Middle frontal gyrus (tissue), 1 donor: ENCODE measurements at regions not wholly inside any gene's neighbourhood (a gene's known extent, or its start where the extent isn't known, plus 50 kb on each side); places are given as distances from the start of the nearest gene placed in this dataset.

Experiments
- DNase-seq: peaks from one replicate; pipeline ENCODE4 v3.0.0-alpha.2; 2015; ENCODE audit warnings: low spot score; ENCODE audit errors: extremely low spot score

DNA sequence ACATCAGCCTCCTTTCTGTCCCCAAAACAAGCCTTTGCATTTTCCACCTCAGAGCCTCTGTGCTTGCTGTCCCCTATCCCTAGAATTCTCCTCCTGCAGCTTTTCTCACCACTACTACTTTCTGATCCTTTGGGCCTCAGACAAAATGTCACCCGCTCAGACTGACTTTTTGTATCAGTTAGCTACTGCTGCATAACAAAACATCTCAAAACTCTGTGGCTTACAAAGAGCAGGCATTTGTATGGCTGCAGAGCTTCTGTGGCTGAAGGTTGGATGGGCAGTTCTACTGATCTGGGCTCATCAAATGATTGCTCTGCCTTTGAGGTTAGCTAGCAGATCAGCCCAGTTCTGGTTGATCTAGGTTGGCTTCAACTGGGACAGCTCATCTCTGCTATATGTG lies 248.7 kb downstream of the MN1 start:
- DNase-seq, result no peak

- no peak for DNase-seq
These were observed 247.3 kb downstream of the MN1 start for GRCh38 chr22:27554106-27554811.

GRCh38 chr22:27554841-27555456 lies 246.6 kb downstream of the MN1 start:
- DNase-seq, result no peak

DNA sequence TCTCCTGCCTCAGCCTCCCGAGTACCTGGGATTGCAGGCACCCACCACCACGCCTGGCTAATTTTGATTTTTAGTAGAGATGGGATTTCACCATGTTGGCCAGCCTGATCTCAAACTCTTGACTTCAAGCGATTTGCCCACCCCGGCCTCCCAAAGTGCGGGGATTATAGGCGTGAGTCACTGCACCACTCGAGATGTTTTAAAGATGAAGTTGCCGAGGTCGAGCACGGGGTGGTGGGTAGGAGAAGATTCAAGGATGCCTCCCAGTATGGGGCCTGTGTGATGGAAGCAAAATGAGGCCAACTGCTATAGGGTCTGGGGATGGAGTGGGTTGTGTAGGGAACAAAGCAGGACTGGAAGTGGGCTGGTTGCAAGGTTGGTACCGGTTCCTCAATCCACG lies 245.2 kb downstream of the MN1 start:
- no peak for DNase-seq

DNA sequence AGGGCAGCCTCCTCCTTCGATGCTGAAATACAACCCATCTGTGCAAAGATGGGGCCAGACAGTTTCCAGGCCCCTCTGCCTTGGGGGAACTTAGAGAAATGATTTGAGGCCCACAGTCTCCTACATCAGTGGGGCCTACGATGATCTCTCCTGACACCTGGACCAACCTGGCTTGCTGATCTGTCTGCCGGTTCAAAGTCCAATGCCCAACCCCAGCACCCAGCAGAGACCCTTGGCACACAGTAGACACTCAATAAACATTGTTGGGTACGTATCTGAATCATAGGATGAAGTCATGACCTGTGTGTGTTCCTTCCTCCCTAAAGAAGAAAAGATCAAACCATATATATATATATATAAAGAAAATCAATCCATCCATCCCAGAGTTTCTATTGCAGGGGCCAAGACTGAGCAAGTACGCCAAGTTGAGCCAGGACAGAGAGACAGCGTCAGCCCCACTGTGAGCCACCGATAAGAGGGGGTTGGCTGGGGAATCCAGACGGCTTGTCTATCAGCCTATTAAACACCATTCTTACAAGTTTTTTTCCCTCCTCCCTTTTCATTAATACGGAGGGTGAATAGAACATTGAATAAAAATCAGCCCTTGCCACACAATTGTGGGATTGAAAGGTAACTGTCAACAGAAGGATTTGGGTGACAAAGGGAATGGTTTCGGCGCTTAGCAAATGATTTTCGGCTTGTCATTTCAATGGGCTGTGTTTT lies 244.1 kb downstream of the MN1 start:
- no peak for DNase-seq

DNA sequence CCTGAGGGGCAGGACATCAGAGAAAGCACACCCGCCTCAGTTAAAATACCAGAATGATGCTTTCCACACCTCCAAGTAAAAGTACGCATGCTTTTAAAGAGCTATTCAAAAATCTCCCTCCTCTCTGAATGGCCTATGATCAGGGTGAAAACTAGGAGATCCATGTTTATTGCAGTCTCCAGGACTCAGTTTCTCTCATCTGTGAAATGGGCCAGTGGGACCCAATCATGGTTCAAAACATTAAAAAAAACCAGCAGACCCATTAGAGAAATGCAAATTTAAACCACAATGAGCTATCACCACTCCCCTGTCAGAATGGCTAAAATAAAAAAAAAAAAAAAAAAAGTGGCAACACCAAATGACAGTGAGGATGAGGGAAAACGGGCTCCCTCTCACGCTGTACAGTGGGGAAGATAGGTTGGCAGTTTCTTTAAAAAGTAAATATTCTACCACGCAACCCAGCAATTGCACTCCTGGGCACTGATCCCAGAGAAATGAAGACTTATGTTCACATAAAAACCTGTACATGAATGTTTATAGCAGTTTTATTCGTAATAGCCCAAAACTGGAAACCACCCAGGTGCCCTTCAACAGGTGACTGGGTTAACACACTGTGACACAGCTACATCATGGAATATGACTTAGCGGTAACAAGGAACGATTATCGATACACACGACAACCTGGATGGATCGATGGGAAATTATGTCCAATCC lies 242.7 kb downstream of the MN1 start:
- DNase-seq, result no peak

GRCh38 chr22:27560781-27561180 lies 240.8 kb downstream of the MN1 start:
- no peak for DNase-seq

- DNase-seq, result no peak
These were observed 240.2 kb downstream of the MN1 start for GRCh38 chr22:27561286-27561904.

GRCh38 chr22:27564806-27565205 lies 236.8 kb downstream of the MN1 start:
- no peak for DNase-seq

GRCh38 chr22:27566602-27567001 lies 235.0 kb downstream of the MN1 start:
- no peak for DNase-seq

GRCh38 chr22:27568265-27568664 lies 233.3 kb downstream of the MN1 start:
- no peak for DNase-seq

DNA sequence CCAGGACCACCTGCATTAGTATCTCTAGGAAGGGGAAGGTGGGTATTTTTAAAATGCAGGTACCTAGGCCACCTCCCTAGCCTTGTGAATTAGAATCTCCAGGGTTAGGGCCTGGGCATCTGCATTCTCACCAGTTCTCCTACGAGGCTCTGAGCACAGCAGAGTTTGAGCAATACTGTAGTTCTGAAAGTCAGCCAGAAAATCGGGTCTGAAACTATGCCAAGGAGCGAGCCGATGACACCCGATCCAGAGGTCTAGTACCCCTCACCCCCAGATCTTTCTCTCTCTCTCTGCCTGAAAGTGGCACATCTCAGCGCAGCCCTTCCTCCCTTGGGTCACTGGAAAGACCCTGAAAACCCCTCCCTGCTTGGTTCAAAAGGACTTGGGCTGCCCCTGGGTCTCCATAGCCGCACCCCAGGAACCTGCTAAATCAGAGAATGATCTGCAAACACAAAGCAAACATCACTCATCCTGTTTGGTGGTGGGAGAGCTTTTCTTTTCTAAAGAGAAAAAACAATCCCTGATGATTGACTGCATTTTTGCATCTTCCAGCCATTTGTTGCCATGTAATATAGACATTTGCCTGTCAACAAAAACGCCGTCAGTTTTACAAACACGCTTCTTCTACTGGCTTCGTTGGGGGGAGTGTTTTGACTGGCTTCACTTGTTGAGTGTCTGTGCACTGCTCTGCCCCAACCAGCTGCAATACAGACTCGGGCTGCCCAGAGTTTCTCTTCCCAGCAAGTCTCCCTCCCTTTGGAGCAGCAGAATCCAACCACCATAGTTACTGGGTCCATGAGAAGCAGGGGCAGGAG lies 229.9 kb downstream of the MN1 start:
- DNase-seq, result no peak

GRCh38 chr22:27572278-27572666 lies 229.3 kb downstream of the MN1 start:
- DNase-seq, result no peak

- no peak for DNase-seq
These were observed 228.1 kb downstream of the MN1 start for GRCh38 chr22:27573280-27574001.

- DNase-seq, result no peak
These were observed 227.6 kb downstream of the MN1 start for GRCh38 chr22:27574002-27574366.

GRCh38 chr22:27574651-27575050 lies 226.9 kb downstream of the MN1 start:
- no peak for DNase-seq

DNA sequence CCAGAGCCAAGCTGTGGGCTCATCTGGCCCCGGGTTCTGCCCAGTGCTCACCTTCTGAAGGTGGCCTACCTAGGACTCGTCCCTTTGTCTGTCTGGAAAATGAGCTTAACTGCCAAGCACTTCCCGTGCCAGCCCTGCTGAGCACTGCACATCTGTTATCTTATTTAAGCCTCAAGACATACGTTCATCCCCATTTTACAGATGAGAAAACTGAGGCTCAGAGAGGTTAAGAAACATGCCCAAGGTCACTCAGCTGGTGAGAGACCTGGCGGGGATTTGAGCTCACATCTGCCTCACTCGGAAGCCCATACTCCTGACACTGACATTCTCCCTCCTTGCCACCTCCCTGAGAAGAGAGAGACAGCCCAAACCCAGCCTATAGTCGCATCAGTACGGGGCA lies 226.2 kb downstream of the MN1 start:
- no peak for DNase-seq

DNA sequence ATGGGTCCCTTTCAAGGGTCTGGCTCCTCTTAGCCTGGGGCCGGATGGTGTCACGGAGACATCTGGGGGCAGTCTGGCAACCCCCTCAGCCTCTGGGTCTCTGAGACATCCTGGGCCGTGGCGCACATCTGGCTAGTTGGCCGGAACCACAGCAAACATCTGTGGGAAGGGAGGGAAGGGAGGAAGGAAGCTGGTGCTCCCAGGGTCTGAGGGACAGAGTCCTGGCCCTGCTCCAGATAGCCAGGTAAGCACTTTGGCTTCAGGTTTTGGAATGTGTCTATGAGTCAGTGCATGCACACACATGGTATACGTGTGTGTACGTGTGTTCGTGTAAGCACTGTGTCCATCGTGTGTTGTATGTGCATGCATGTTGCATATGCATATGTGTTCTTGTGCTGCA lies 225.1 kb downstream of the MN1 start:
- DNase-seq, result no peak

- no peak for DNase-seq
These were observed 224.6 kb downstream of the MN1 start for GRCh38 chr22:27576815-27577573.
